Prostate gland (tissue), 2 donors: ENCODE measurements at regions not wholly inside any gene's neighbourhood (a gene's known extent, or its start where the extent isn't known, plus 50 kb on each side); places are given as distances from the start of the nearest gene placed in this dataset.

Experiments used
- DNase-seq: peaks from one replicate; pipeline ENCODE4 v3.0.0-alpha.2; 2019; ENCODE audit warnings: low spot score
- H3K27ac ChIP-seq, 2 donors: fragments of 200-600 bp; sonication (generic); 2 replicates each; pipeline ENCODE4 v1.5.1; 2017 to 2019
- H3K27me3 ChIP-seq: fragments of 200-600 bp; sonication (generic); replicated peaks from 2 replicates; pipeline ENCODE4 v1.5.1; 2019; ENCODE audit not compliant: insufficient read depth
- H3K36me3 ChIP-seq, 2 donors: fragments of 200-600 bp; sonication (generic); 1 replicate in 1 of 2; 2 replicates in 1 of 2; pipeline versions ENCODE4 v1.5.1 to v1.8.1; 2017 to 2019
- H3K4me1 ChIP-seq: fragments of 200-600 bp; sonication (generic); replicated peaks from 2 replicates; pipeline ENCODE4 v1.5.1; 2019
- H3K4me3 ChIP-seq, 2 donors: fragments of 200-600 bp; sonication (generic); 2 replicates each; pipeline ENCODE4 v1.5.1; 2017 to 2019
- H3K9me3 ChIP-seq: fragments of 200-600 bp; sonication (generic); 2 replicates; pipeline ENCODE4 v1.5.1; 2017
- CTCF ChIP-seq, 4 experiments: fragments of 200-600 bp in 2 of 4; fragments of 450-650 bp in 2 of 4; sonication (generic) in 2 of 4; IDR thresholded peaks; 1 replicate in 3 of 4; 2 replicates in 1 of 4; pipeline ENCODE4 v1.5.1; 2016 to 2019; ENCODE audit warnings: antibody characterized with exemption in 4 of 4, mild to moderate bottlenecking in 2 of 4, moderate library complexity in 2 of 4
- POLR2A ChIP-seq: fragments of 450-650 bp; IDR thresholded peaks from one replicate; pipeline ENCODE4 v1.6.1; 2016; ENCODE audit warnings: antibody characterized with exemption, mild to moderate bottlenecking
- POLR2AphosphoS5 ChIP-seq: sonication (generic); formaldehyde crosslinking; IDR thresholded peaks from one replicate; pipeline ENCODE4 v1.6.1; 2017; ENCODE audit warnings: antibody characterized with exemption
- WGBS: methylation state at CpG from one replicate; pipeline ENCODE4 v1.1.5; 2018; 5-methylcytosine and 5-hydroxymethylcytosine counted together
- intact Hi-C: fragments of 100-400 bp; cut with DNase I; formaldehyde crosslinking; loops from one replicate; pipeline ENCODE4 v1.14.2; 2022

DNA sequence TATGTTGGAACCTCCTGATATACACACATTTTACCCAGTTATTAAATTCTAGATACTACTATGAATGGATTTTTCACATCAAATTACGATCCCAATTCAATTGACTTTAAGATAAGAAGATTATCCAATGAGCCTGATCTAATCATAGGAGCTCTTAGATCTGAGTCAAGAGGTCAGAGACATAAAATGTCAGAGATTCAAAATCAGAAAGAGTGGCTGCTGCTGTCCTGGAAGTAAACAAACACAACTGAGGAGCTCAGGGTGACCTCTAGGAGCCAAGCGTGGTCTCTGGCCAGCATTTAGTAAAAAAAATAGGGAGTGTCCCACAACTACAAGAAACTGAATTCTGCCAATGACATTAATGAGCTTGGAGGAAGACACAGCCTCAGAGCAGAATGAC, 557.1 kb upstream of the CBLB start:
- Histone ChIP-seq H3K9me3 (no peaks in the 10 kb centered on the region), H3K36me3 (no peaks in the 10 kb centered on the region), H3K27me3 (no peaks in the 10 kb centered on the region), H3K4me3 (no peak overlapping the region), H3K4me1 (no peaks in the 10 kb centered on the region), H3K27ac (no peak overlapping the region)
- no peak for TF ChIP-seq POLR2AphosphoS5
- TF ChIP-seq POLR2A, result no peak
- no peak for TF ChIP-seq CTCF (IDR thresholded peaks at IDR 0.05)
- 96% methylated on average over 2 of the region's 2 CpGs for WGBS
- intact Hi-C loops, result no loop called here
- no peak for DNase-seq

DNA sequence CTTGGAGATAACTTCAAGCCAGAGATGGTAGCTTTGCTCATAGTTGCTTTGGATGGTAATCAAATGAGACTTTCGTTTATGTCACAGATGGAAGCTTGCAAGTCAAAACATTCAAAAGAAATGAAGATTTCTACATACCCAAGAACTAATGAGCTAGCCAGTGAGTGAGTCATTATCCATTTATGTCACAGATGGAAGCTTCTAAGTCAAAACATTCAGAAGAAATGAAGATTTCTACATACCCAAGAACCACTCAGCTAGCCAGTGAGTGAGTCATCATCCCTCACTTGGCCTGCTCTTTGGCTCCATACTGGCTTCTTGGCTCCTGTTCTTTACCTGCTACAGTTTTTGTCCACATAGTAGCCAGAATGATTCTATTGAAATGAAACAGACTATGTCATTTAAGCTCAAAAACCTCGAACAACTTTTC, 559.8 kb upstream of the CBLB start:
- no peaks in the 10 kb centered on the region for H3K4me1 ChIP-seq
- H3K27me3 ChIP-seq, result no peaks in the 10 kb centered on the region
- intact Hi-C loops, result no loop called here
- no peak overlapping the region for H3K27ac ChIP-seq
- DNase-seq, result no peak
- no peaks in the 10 kb centered on the region for H3K9me3 ChIP-seq
- TF ChIP-seq CTCF (IDR thresholded peaks at IDR 0.05) (no peak), POLR2AphosphoS5 (no peak), POLR2A (no peak)
- 72% methylated on average over 2 of the region's 2 CpGs for WGBS
- H3K36me3 ChIP-seq, result no peaks in the 10 kb centered on the region
- no peak overlapping the region for H3K4me3 ChIP-seq

DNA sequence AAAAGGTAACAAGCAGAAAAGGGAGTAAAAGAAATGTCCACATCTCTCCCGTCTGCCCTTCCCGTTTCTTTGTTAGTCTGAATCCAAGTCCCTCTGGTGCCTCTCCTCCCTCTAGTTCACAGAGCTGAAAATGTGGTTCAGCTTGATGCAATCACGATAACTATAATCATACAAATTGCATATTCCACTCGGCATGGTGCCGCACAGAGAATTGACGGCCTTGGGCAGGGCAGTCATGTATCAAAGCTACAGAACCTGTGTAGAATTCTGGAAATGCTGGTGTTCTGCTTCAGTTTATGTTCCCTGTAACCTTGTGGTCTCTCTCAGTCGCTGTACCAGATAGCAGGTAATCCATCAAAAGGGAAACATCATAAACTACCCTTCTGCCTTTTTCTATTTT, 562.9 kb upstream of the CBLB start:
- H3K4me3 ChIP-seq, result no peak overlapping the region
- no peak overlapping the region for H3K27ac ChIP-seq
- 92% methylated on average over 7 of the region's 7 CpGs for WGBS
- no peaks in the 10 kb centered on the region for H3K36me3 ChIP-seq
- no peaks in the 10 kb centered on the region for H3K27me3 ChIP-seq
- no peak for DNase-seq
- H3K9me3 ChIP-seq, result no peaks in the 10 kb centered on the region
- intact Hi-C loops, result no loop called here
- no peak for TF ChIP-seq POLR2A
- no peak for TF ChIP-seq POLR2AphosphoS5
- no peak for TF ChIP-seq CTCF (IDR thresholded peaks at IDR 0.05)
- H3K4me1 ChIP-seq, result no peaks in the 10 kb centered on the region

GRCh38 chr3:106435899-106436453, 567.2 kb upstream of the CBLB start:
- 78% methylated on average over 1 of the region's 1 CpG for WGBS
- DNase-seq, result no peak
- intact Hi-C loops, result no loop called here
- Histone ChIP-seq H3K9me3 (no peaks in the 10 kb centered on the region), H3K27ac (no peak overlapping the region), H3K36me3 (no peaks in the 10 kb centered on the region), H3K4me3 (no peak overlapping the region), H3K4me1 (no peaks in the 10 kb centered on the region), H3K27me3 (no peaks in the 10 kb centered on the region)
- TF ChIP-seq POLR2A, result no peak
- no peak for TF ChIP-seq CTCF (IDR thresholded peaks at IDR 0.05)
- TF ChIP-seq POLR2AphosphoS5, result no peak

- Histone ChIP-seq H3K27ac (no peak overlapping the region), H3K36me3 (no peaks in the 10 kb centered on the region), H3K4me3 (no peak overlapping the region), H3K27me3 (no peaks in the 10 kb centered on the region), H3K4me1 (no peaks in the 10 kb centered on the region), H3K9me3 (no peaks in the 10 kb centered on the region)
- TF ChIP-seq CTCF (IDR thresholded peaks at IDR 0.05) (no peak), POLR2A (no peak), POLR2AphosphoS5 (no peak)
- no peak for DNase-seq
- WGBS, result 95% methylated on average over 1 of the region's 1 CpG
- intact Hi-C loops, result no loop called here
These were observed 570.1 kb upstream of the CBLB start for GRCh38 chr3:106438887-106439286.
